ENCODE measurements at regions not wholly inside any gene's neighbourhood (a gene's known extent, or its start where the extent isn't known, plus 50 kb on each side); places are given as distances from the start of the nearest gene placed in this dataset.

- TF ChIP-seq, protein P1, sequence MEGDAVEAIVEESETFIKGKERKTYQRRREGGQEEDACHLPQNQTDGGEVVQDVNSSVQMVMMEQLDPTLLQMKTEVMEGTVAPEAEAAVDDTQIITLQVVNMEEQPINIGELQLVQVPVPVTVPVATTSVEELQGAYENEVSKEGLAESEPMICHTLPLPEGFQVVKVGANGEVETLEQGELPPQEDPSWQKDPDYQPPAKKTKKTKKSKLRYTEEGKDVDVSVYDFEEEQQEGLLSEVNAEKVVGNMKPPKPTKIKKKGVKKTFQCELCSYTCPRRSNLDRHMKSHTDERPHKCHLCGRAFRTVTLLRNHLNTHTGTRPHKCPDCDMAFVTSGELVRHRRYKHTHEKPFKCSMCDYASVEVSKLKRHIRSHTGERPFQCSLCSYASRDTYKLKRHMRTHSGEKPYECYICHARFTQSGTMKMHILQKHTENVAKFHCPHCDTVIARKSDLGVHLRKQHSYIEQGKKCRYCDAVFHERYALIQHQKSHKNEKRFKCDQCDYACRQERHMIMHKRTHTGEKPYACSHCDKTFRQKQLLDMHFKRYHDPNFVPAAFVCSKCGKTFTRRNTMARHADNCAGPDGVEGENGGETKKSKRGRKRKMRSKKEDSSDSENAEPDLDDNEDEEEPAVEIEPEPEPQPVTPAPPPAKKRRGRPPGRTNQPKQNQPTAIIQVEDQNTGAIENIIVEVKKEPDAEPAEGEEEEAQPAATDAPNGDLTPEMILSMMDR (IDR thresholded peaks at IDR 0.05; ENCODE audit: low read depth, low read length, missing input control), result peak; percentile 92
- TF ChIP-seq YY1 (IDR thresholded peaks at IDR 0.05), result no peak
- TF ChIP-seq, protein P2, sequence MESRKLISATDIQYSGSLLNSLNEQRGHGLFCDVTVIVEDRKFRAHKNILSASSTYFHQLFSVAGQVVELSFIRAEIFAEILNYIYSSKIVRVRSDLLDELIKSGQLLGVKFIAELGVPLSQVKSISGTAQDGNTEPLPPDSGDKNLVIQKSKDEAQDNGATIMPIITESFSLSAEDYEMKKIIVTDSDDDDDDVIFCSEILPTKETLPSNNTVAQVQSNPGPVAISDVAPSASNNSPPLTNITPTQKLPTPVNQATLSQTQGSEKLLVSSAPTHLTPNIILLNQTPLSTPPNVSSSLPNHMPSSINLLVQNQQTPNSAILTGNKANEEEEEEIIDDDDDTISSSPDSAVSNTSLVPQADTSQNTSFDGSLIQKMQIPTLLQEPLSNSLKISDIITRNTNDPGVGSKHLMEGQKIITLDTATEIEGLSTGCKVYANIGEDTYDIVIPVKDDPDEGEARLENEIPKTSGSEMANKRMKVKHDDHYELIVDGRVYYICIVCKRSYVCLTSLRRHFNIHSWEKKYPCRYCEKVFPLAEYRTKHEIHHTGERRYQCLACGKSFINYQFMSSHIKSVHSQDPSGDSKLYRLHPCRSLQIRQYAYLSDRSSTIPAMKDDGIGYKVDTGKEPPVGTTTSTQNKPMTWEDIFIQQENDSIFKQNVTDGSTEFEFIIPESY (IDR thresholded peaks at IDR 0.05), result no peak
- no peak for TF ChIP-seq MAX (IDR thresholded peaks at IDR 0.05)
- TF ChIP-seq TAF1 (conservative IDR thresholded peaks at IDR 0.05), result no peak
- no peak for TF ChIP-seq ATF3 (IDR thresholded peaks at IDR 0.05)
- no peak for TF ChIP-seq EGR1 (IDR thresholded peaks at IDR 0.05; ENCODE audit: low read depth in 2 of 2)
- no peak for TF ChIP-seq GABPA (IDR thresholded peaks at IDR 0.05 in 1 of 2, conservative IDR thresholded peaks at IDR 0.05 in 1 of 2)
- no peak for TF ChIP-seq HNF4G (IDR thresholded peaks at IDR 0.05)
- no peak for TF ChIP-seq RXRA (IDR thresholded peaks at IDR 0.05)
- no peak for TF ChIP-seq REST (IDR thresholded peaks at IDR 0.05)
- peak; percentile 94 to 96 for TF ChIP-seq RAD21 (IDR thresholded peaks at IDR 0.05)
Observed at GRCh38 chr6:25223490-25223991, 55.6 kb upstream of the CARMIL1 start.

All from liver (tissue), 3 donors.